Nephron progenitor cell (in vitro differentiated cells): ENCODE measurements at regions not wholly inside any gene's neighbourhood (a gene's known extent, or its start where the extent isn't known, plus 50 kb on each side); places are given as distances from the start of the nearest gene placed in this dataset.
"Not testable (repeated sequence)": the region's sequence is repeated elsewhere in the genome, so short reads cannot be mapped to it uniquely, and the experiment has no call there.

Experiments used
- DNase-seq: peaks from one replicate; pipeline ENCODE4 v3.0.0; 2021
- H3K27ac Mint-ChIP-seq: 2 replicates; pipeline ENCODE4 v1.8.0; 2021; ENCODE audit warnings: mild to moderate bottlenecking, moderate library complexity, mixed read lengths
- H3K27me3 Mint-ChIP-seq: 2 replicates; pipeline ENCODE4 v1.8.0; 2021; ENCODE audit warnings: mild to moderate bottlenecking, low read depth, mixed read lengths; ENCODE audit not compliant: poor library complexity
- H3K36me3 Mint-ChIP-seq: 2 replicates; pipeline ENCODE4 v1.8.0; 2021; ENCODE audit warnings: low read depth, mixed read lengths
- H3K4me1 Mint-ChIP-seq: 2 replicates; pipeline ENCODE4 v1.8.0; 2021; ENCODE audit warnings: mixed read lengths
- H3K4me3 Mint-ChIP-seq: 2 replicates; pipeline ENCODE4 v1.8.0; 2021; ENCODE audit warnings: mild to moderate bottlenecking, moderate library complexity, mixed read lengths
- H3K9me3 Mint-ChIP-seq: 2 replicates; pipeline ENCODE4 v1.8.0; 2021; ENCODE audit warnings: mild to moderate bottlenecking, moderate library complexity, mixed read lengths
- CTCF ChIP-seq: fragments of 200-600 bp; sonication (generic); IDR thresholded peaks from 2 replicates; pipeline ENCODE4 v1.5.0; 2021; ENCODE audit warnings: antibody characterized with exemption

GRCh38 chr12:73221398-73221797 lies 949.2 kb downstream of the TRHDE start:
- no peaks in the 10 kb centered on the region for H3K27me3 Mint-ChIP-seq
- H3K9me3 Mint-ChIP-seq: no peaks in the 10 kb centered on the region
- peaks cover 5% of the 10 kb centered on the region for H3K4me1 Mint-ChIP-seq
- H3K36me3 Mint-ChIP-seq: no peaks in the 10 kb centered on the region
- no peak for TF ChIP-seq CTCF
- DNase-seq: no peak
- H3K27ac Mint-ChIP-seq: no peak overlapping the region
- H3K4me3 Mint-ChIP-seq: no peak overlapping the region

- Mint-ChIP-seq H3K36me3 (no peaks in the 10 kb centered on the region), H3K9me3 (no peaks in the 10 kb centered on the region)
Observed at GRCh38 chr12:73221836-73222235, 949.7 kb downstream of the TRHDE start.

GRCh38 chr12:73225371-73225937 lies 953.3 kb downstream of the TRHDE start:
- Mint-ChIP-seq H3K9me3 (no peaks in the 10 kb centered on the region), H3K36me3 (no peaks in the 10 kb centered on the region), H3K27ac (peak overlapping the region; percentile 19), H3K4me1 (peaks cover 13% of the 10 kb centered on the region), H3K27me3 (no peaks in the 10 kb centered on the region), H3K4me3 (no peak overlapping the region)
- no peak for TF ChIP-seq CTCF
- DNase-seq: no peak

More at GRCh38 chr12:73221836-73222235, 949.7 kb downstream of the TRHDE start:
- Mint-ChIP-seq H3K27me3 (no peaks in the 10 kb centered on the region), H3K27ac (no peak overlapping the region), H3K4me3 (no peak overlapping the region), H3K4me1 (peaks cover 5% of the 10 kb centered on the region)
- TF ChIP-seq CTCF: no peak
- no peak for DNase-seq

- H3K4me3 Mint-ChIP-seq: no peak overlapping the region
- H3K36me3 Mint-ChIP-seq: no peaks in the 10 kb centered on the region
- H3K27ac Mint-ChIP-seq: no peak overlapping the region
- H3K4me1 Mint-ChIP-seq: peaks cover 13% of the 10 kb centered on the region
- no peaks in the 10 kb centered on the region for H3K9me3 Mint-ChIP-seq
- TF ChIP-seq CTCF: no peak
- H3K27me3 Mint-ChIP-seq: no peaks in the 10 kb centered on the region
- no peak for DNase-seq
Observed at GRCh38 chr12:73225941-73226340, 953.8 kb downstream of the TRHDE start.

- no peak for DNase-seq
- H3K4me1 Mint-ChIP-seq: peaks cover 8% of the 10 kb centered on the region
- no peaks in the 10 kb centered on the region for H3K27me3 Mint-ChIP-seq
- H3K36me3 Mint-ChIP-seq: no peaks in the 10 kb centered on the region
- TF ChIP-seq CTCF: no peak
- no peak overlapping the region for H3K4me3 Mint-ChIP-seq
- H3K9me3 Mint-ChIP-seq: no peaks in the 10 kb centered on the region
- no peak overlapping the region for H3K27ac Mint-ChIP-seq
Observed at GRCh38 chr12:73226593-73226992, 954.4 kb downstream of the TRHDE start.

- not testable (repeated sequence) for H3K27me3 Mint-ChIP-seq, H3K4me3 Mint-ChIP-seq, H3K4me1 Mint-ChIP-seq, DNase-seq, H3K36me3 Mint-ChIP-seq
- peak overlapping the region; percentile 88 for H3K27ac Mint-ChIP-seq
- peaks cover 12% of the 10 kb centered on the region for H3K9me3 Mint-ChIP-seq
Observed at GRCh38 chr12:73228828-73229227, 956.7 kb downstream of the TRHDE start.
